GM23338 (cell line): ENCODE measurements at regions not wholly inside any gene's neighbourhood (a gene's known extent, or its start where the extent isn't known, plus 50 kb on each side); places are given as distances from the start of the nearest gene placed in this dataset.
A peak's percentile ranks its signal among the peaks of the same experiment; 100 is the strongest.

ENCODE experiments used
- CREB1 ChIP-seq: fragments of 250-450 bp; sonication (Bioruptor Pico); IDR thresholded peaks from 2 replicates; pipeline ENCODE4 v1.5.0; 2020; ENCODE audit warnings: low read depth, mild to moderate bottlenecking, moderate library complexity
- CTCF ChIP-seq, 2 experiments: fragments of 200-600 bp in 1 of 2; sonication (generic) in 1 of 2; conservative IDR thresholded peaks; 2 replicates each; pipeline versions ENCODE4 v1.5.1 to v1.6.1; 2016 to 2017; ENCODE audit warnings: antibody characterized with exemption in 2 of 2, low read depth in 2 of 2, mild to moderate bottlenecking in 2 of 2, moderate library complexity in 1 of 2
- ETS1 ChIP-seq: IDR thresholded peaks from 2 replicates; pipeline ENCODE4 v1.6.1; 2016; ENCODE audit warnings: antibody characterized with exemption
- EZH2 ChIP-seq: fragments of 200-600 bp; sonication (generic); IDR thresholded peaks from one replicate; pipeline ENCODE4 v1.8.0; 2017; ENCODE audit warnings: antibody characterized with exemption, mild to moderate bottlenecking, low read depth; ENCODE audit not compliant: unreplicated experiment
- EZH2phosphoT487 ChIP-seq: fragments of 200-600 bp; sonication (generic); IDR thresholded peaks from one replicate; pipeline ENCODE4 v1.8.1; 2018; ENCODE audit warnings: antibody characterized with exemption; ENCODE audit not compliant: unreplicated experiment
- JUNB ChIP-seq: IDR thresholded peaks from one replicate; pipeline ENCODE4 v1.6.1; 2016; ENCODE audit warnings: antibody characterized with exemption; ENCODE audit not compliant: unreplicated experiment
- NANOG ChIP-seq: IDR thresholded peaks from 2 replicates; pipeline ENCODE4 v1.6.1; 2016; ENCODE audit warnings: antibody characterized with exemption, borderline replicate concordance
- POLR2AphosphoS5 ChIP-seq: IDR thresholded peaks from 2 replicates; pipeline ENCODE4 v1.6.1; 2016; ENCODE audit warnings: antibody characterized with exemption, low read depth
- REST ChIP-seq: IDR thresholded peaks from one replicate; pipeline ENCODE4 v1.6.1; 2018; ENCODE audit warnings: antibody characterized with exemption; ENCODE audit not compliant: unreplicated experiment
- ZNF114 ChIP-seq: fragments of 250-450 bp; sonication (Bioruptor Pico); IDR thresholded peaks from 2 replicates; pipeline ENCODE4 v1.5.0; 2020; ENCODE audit warnings: mild to moderate bottlenecking, moderate library complexity
- ZNF331 ChIP-seq: fragments of 250-450 bp; sonication (Bioruptor Pico); IDR thresholded peaks from 2 replicates; pipeline ENCODE4 v1.5.0; 2020; ENCODE audit warnings: low read depth, mild to moderate bottlenecking, moderate library complexity

GRCh38 chr18:22563164-22563583, 145.5 kb upstream of the CTAGE1 start:
- TF ChIP-seq CTCF (conservative IDR thresholded peaks at IDR 0.05; ENCODE audit: low read depth in 2 of 2) (peak; percentile 65 to 82), EZH2phosphoT487 (no peak), EZH2 (no peak), REST (no peak), CREB1 (no peak), POLR2AphosphoS5 (no peak), ETS1 (no peak), ZNF114 (no peak), ZNF331 (CRISPR knock-in tag) (no peak), NANOG (no peak), JUNB (no peak)
